GM19372 (cell line): ENCODE measurements at regions not wholly inside any gene's neighbourhood (a gene's known extent, or its start where the extent isn't known, plus 50 kb on each side); places are given as distances from the start of the nearest gene placed in this dataset.
"Not testable (repeated sequence)": the region's sequence is repeated elsewhere in the genome, so short reads cannot be mapped to it uniquely, and the experiment has no call there.

ENCODE experiments used
- ATAC-seq: cut with Tn5 transposase; IDR thresholded peaks from one replicate; pipeline ENCODE4 v1.9.1; 2021; ENCODE audit warnings: mild to moderate bottlenecking, low read depth, moderate library complexity; ENCODE audit not compliant: unreplicated experiment

DNA sequence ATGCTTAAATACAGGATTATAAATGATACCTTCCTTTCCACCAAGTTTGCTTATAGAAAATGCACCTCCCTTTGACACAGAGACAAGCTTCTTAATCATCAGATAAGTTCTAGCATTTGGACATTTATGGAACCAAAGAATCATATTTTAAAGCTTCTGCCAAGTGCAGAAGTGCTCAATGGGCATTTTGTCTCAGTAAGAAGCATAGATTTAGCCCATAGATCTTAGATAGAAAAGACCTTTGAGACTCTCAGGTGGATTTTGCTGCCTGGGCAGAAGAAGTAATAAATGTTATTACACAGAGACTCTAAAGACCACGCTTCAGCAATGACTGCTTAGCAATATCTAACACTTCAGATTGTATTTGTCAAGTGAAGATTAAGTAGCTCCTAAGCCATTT, 174.6 kb downstream of the VEGFC start:
- ATAC-seq: no peak

DNA sequence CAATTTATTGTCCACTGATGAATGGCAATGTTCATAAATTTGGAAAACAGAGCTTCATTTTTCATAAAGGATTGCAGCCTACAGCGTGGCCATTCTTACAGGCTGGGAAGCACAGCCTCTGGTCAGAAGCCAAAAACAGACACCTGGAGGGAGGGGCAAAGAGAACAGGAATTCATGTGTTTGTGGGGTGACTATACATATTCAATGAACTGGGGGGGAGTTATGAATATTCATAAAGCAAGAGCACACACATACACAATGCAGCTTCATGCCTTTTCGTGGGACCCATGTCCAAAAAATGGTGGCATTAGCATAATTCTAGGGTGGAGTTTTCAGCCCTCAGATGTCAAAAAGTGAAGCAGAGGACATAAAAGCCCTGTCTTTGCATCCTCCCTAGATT, 173.3 kb downstream of the VEGFC start:
- no peak for ATAC-seq

DNA sequence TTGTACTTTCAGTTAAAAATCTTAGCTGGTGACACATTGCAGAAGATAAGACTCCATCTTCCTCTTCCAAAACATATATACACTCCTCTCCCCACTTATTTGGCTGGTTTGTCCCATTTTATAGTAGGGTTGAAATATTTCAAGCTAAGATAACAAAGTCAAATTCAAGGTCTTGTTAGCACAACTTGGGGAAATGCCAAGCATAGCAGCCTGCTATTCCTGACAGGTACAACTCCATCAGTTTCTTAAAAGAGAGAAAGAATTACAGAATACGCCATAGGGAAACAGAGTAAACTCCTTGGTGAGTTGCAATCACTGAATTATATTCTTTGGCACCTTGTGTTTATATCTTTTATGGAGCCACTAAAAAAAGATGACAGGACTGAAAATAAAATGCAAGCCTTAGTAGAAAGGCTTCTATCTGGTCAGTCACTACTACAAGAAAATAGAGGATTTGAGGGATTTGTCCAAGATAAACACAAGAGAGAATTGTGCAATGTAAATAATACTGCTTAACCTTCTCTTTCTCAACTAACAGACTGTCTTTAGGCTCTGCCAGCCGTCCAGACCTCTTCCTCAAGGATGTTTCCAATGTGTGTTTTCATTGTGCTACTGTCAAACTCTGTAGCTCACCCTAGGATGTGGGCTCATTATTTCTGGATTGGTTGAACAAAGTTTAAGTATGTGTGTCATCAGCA, 170.3 kb downstream of the VEGFC start:
- no peak for ATAC-seq

DNA sequence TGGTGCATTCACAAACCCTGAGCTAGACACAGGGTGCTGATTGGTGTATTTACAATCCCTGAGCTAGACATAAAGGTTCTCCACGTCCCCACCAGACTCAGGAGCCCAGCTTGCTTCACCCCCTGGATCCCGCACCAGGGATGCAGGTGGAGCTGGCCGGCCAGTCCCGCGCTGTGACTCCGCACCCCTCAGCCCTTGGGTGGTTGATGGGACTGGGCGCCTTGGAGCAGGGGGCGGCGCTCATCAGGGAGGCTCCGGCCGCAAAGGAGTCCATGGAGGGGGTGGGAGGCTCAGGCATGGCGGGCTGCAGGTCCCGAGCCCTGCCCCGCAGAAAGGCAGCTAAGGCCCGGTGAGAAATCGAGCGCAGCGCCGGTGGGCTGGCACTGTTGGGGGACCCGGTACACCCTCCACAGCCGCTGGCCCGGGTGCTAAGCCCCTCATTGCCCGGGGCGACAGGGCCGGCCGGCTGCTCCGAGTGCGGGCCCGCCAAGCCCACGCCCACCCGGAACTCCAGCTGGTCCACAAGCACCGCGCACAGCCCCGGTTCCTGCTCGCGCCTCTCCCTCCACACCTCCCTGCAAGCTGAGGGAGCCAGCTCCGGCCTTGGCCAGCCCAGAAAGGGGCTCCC, 167.6 kb downstream of the VEGFC start:
- ATAC-seq: not testable (repeated sequence)

DNA sequence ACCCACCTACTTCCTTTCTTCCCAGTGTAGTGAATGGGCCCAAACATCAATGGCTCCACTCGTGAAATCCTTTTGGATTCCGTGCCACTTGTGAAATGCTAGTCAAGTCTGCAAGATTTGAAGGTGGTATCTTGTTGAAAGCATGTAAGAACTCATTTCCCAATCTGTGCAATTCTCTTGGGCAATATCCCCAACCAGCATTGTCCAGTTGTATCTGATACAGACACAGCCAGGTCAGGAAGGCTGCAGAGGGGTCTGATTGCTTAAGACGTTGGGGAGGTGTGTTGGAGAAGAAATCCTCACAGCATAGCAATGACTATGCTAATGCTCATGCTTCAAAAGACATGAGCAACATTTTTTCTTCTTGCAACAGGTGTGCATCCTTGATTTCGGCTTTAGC, 164.8 kb downstream of the VEGFC start:
- no peak for ATAC-seq

DNA sequence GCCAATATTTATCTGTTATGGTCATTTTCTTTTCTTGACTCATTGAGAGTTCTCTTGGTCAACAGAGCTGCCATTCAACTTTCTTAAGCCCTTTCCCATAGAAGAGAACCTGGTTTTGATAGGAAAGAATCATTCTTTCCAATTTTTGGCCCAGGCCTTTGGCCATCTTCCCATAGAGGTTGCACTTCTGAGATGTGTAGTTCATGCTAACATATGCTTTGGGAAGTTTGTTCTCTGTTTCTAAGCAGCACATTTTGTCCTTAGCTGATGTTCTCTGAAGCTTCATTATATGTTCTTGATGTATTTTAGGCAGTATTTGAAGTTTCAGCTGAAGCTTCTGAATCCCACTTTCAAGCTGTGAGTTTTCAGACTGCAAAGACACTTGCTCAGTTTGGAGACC, 161.1 kb downstream of the VEGFC start:
- no peak for ATAC-seq
